Endodermal cell (in vitro differentiated cells): ENCODE measurements at regions not wholly inside any gene's neighbourhood (a gene's known extent, or its start where the extent isn't known, plus 50 kb on each side); places are given as distances from the start of the nearest gene placed in this dataset.

Experiments
- DNase-seq: peaks from one replicate; pipeline ENCODE4 v3.0.0-alpha.2; 2017
- H3K27ac ChIP-seq: 2 replicates; pipeline ENCODE4 v1.5.1; 2013; ENCODE audit warnings: mild to moderate bottlenecking, low read depth, low read length, moderate library complexity
- H3K27me3 ChIP-seq: 2 replicates; pipeline ENCODE4 v1.6.1; 2013; ENCODE audit warnings: mild to moderate bottlenecking, low read length, moderate library complexity; ENCODE audit not compliant: insufficient read depth, control insufficient read depth, poor library complexity, severe bottlenecking
- H3K36me3 ChIP-seq: 2 replicates; pipeline ENCODE4 v1.7.0; 2013; ENCODE audit warnings: mild to moderate bottlenecking, low read length, moderate library complexity; ENCODE audit not compliant: control insufficient read depth, insufficient read depth
- H3K4me1 ChIP-seq: one replicate; pipeline ENCODE4 v1.7.0; 2013; ENCODE audit warnings: low read length; ENCODE audit not compliant: control insufficient read depth, insufficient read depth
- H3K4me3 ChIP-seq: 2 replicates; pipeline ENCODE4 v1.5.1; 2013; ENCODE audit warnings: mild to moderate bottlenecking, low read length, moderate library complexity
- H3K9ac ChIP-seq: 2 replicates; pipeline ENCODE4 v1.6.1; 2013; ENCODE audit warnings: mild to moderate bottlenecking, low read length, moderate library complexity; ENCODE audit not compliant: poor library complexity, severe bottlenecking; ENCODE audit errors: extremely low read depth
- H3K9me3 ChIP-seq: 2 replicates; pipeline ENCODE4 v1.6.1; 2013; ENCODE audit warnings: mild to moderate bottlenecking, low read length, moderate library complexity; ENCODE audit not compliant: control insufficient read depth
- H3K27ac Mint-ChIP-seq: 2 replicates; pipeline ENCODE4 v1.8.0; 2020; ENCODE audit warnings: mixed read lengths
- H3K27me3 Mint-ChIP-seq: 2 replicates; pipeline ENCODE4 v1.8.0; 2021; ENCODE audit warnings: mild to moderate bottlenecking, mixed read lengths; ENCODE audit not compliant: insufficient read depth
- H3K36me3 Mint-ChIP-seq: 2 replicates; pipeline ENCODE4 v1.8.0; 2020; ENCODE audit warnings: low read depth, mixed read lengths
- H3K4me1 Mint-ChIP-seq: 2 replicates; pipeline ENCODE4 v1.8.0; 2020; ENCODE audit warnings: mixed read lengths
- H3K4me3 Mint-ChIP-seq: 2 replicates; pipeline ENCODE4 v1.8.0; 2020; ENCODE audit warnings: mild to moderate bottlenecking, moderate library complexity, mixed read lengths
- H3K9me3 Mint-ChIP-seq: 2 replicates; pipeline ENCODE4 v1.8.0; 2020; ENCODE audit warnings: mild to moderate bottlenecking, mixed read lengths
- WGBS, 2 experiments: methylation state at CpG; one replicate each; pipeline versions ENCODE4 v1.1.5 to v1.1.7; 2013; ENCODE audit warnings: missing lambda C conversion rate in 2 of 2, mixed read lengths in 1 of 2; ENCODE audit not compliant: insufficient coverage in 1 of 2, insufficient read length in 1 of 2; 5-methylcytosine and 5-hydroxymethylcytosine counted together
- TF ChIP-seq, protein P1 (sequence below): fragments of 200-600 bp; sonication (generic); conservative IDR thresholded peaks from 2 replicates; pipeline ENCODE4 v1.5.0; 2021; ENCODE audit warnings: antibody characterized with exemption, mild to moderate bottlenecking

DNA sequence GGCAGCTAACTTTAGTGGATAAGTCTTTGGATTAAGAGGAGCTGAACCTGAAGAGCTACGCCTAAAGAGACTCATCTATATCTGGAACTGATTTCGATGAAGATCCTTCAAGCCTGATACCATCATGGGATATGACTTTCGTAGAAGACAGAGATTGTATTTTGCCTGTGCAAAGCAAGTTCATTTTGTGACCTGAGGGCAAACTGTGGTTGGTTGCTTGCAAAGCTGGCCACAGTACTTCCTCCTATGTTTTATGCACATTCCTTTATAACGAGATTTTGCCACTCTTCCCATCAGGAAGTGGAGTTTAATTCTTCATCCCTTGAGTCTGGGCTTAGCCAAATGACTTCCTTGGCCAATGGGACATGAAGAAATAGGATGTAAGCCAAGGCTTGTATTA is 519.3 kb upstream of the NR3C2 start:
- peaks cover 2% of the 10 kb centered on the region for H3K27me3 Mint-ChIP-seq
- Histone ChIP-seq H3K4me1 (no peaks in the 10 kb centered on the region), H3K4me3 (no peak overlapping the region), H3K9me3 (no peaks in the 10 kb centered on the region), H3K36me3 (no peaks in the 10 kb centered on the region), H3K27me3 (no peaks in the 10 kb centered on the region), H3K27ac (no peak overlapping the region), H3K9ac (no peak overlapping the region)
- H3K36me3 Mint-ChIP-seq = no peaks in the 10 kb centered on the region
- H3K27ac Mint-ChIP-seq = no peak overlapping the region
- no peak for DNase-seq
- H3K4me1 Mint-ChIP-seq = peaks cover 5% of the 10 kb centered on the region
- 92 to 94% methylated on average over 4 of the region's 4 CpGs for WGBS, 2 experiments
- TF ChIP-seq, protein P1, sequence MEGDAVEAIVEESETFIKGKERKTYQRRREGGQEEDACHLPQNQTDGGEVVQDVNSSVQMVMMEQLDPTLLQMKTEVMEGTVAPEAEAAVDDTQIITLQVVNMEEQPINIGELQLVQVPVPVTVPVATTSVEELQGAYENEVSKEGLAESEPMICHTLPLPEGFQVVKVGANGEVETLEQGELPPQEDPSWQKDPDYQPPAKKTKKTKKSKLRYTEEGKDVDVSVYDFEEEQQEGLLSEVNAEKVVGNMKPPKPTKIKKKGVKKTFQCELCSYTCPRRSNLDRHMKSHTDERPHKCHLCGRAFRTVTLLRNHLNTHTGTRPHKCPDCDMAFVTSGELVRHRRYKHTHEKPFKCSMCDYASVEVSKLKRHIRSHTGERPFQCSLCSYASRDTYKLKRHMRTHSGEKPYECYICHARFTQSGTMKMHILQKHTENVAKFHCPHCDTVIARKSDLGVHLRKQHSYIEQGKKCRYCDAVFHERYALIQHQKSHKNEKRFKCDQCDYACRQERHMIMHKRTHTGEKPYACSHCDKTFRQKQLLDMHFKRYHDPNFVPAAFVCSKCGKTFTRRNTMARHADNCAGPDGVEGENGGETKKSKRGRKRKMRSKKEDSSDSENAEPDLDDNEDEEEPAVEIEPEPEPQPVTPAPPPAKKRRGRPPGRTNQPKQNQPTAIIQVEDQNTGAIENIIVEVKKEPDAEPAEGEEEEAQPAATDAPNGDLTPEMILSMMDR = no peak
- no peak overlapping the region for H3K4me3 Mint-ChIP-seq
- H3K9me3 Mint-ChIP-seq = no peaks in the 10 kb centered on the region

DNA sequence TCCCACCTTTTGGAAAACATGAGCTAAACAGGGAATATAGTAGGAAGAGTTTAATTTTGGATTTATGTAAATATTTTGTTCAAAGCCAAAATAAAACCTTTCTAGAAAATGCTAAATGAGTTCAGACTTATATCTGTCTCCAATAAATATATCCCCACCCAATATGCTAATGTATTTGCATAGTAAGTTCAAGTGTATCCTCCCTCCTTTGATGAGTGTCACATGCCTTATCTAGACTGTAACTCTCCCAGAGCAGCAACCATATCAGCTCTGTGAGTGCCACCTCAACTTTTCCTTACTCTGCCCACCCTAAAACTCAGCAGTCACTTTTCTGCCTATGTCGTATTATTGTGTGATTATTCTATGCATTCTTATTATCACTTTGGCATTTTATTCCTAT is 516.1 kb upstream of the NR3C2 start:
- Mint-ChIP-seq H3K36me3 (no peaks in the 10 kb centered on the region), H3K4me3 (no peak overlapping the region), H3K9me3 (no peaks in the 10 kb centered on the region), H3K27me3 (peaks cover 2% of the 10 kb centered on the region), H3K4me1 (no peaks in the 10 kb centered on the region), H3K27ac (no peak overlapping the region)
- Histone ChIP-seq H3K4me1 (no peaks in the 10 kb centered on the region), H3K9ac (no peak overlapping the region), H3K36me3 (no peaks in the 10 kb centered on the region), H3K27ac (no peak overlapping the region), H3K9me3 (no peaks in the 10 kb centered on the region), H3K27me3 (no peaks in the 10 kb centered on the region), H3K4me3 (no peak overlapping the region)
- DNase-seq = no peak
- 100% methylated on average over 1 of the region's 1 CpG; no CpG with 5 or more reads in 1 of the 2 experiments for WGBS, 2 experiments
- TF ChIP-seq, protein P1 = no peak

DNA sequence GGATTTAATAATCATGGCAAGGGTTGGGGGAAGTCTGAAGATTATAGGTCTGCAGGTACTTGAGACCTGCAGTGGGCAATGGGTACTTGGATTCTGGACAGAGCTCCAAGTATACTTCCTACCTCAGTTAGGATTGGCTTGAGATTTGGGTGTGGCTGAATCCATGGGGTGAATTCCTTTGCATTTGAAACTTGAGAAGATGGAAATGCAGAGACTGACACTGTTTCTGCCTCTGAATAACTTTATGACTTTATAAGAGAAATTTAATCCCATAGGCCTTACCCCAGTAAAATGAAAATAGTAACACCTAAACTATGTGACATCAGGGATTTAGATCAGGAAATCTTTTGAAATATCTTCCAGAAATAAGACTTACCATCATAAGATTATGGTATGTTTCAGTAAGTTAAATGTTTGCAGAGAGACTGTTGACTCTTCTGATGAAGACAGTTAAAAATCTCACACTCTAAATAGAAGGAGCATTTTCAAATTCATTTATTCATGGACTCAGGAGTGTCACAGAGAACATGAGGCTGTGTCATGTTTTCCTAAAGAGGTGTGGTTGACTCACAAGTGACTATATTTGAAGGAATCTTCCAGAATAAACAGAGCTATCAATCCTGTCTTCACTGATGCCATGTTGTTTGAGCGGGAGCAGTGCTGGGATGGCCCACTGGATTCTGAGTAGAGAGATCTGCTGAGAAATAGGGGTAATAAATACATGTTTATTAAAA is 513.5 kb upstream of the NR3C2 start:
- Mint-ChIP-seq H3K27ac (no peak overlapping the region), H3K4me1 (no peaks in the 10 kb centered on the region), H3K9me3 (no peaks in the 10 kb centered on the region), H3K27me3 (no peaks in the 10 kb centered on the region), H3K36me3 (no peaks in the 10 kb centered on the region), H3K4me3 (no peak overlapping the region)
- no peak for DNase-seq
- Histone ChIP-seq H3K9me3 (no peaks in the 10 kb centered on the region), H3K9ac (no peak overlapping the region), H3K4me3 (no peak overlapping the region), H3K27me3 (no peaks in the 10 kb centered on the region), H3K27ac (no peak overlapping the region), H3K36me3 (no peaks in the 10 kb centered on the region), H3K4me1 (no peaks in the 10 kb centered on the region)
- TF ChIP-seq, protein P1 = no peak
- 96% methylated on average over 1 of the region's 1 CpG; no CpG with 5 or more reads in 1 of the 2 experiments for WGBS, 2 experiments
